PC-9 (cell line): ENCODE measurements at regions not wholly inside any gene's neighbourhood (a gene's known extent, or its start where the extent isn't known, plus 50 kb on each side); places are given as distances from the start of the nearest gene placed in this dataset.

ENCODE experiments used
- EZH2 ChIP-seq: fragments of 200-600 bp; sonication (generic); IDR thresholded peaks from 2 replicates; pipeline ENCODE4 v1.8.0; 2017; ENCODE audit warnings: antibody characterized with exemption, low read depth
- TF ChIP-seq, protein P1 (sequence below): fragments of 200-600 bp; sonication (generic); conservative IDR thresholded peaks from 2 replicates; pipeline ENCODE4 v1.6.1; 2017; ENCODE audit warnings: mixed run types, antibody characterized with exemption, mild to moderate bottlenecking, moderate library complexity

DNA sequence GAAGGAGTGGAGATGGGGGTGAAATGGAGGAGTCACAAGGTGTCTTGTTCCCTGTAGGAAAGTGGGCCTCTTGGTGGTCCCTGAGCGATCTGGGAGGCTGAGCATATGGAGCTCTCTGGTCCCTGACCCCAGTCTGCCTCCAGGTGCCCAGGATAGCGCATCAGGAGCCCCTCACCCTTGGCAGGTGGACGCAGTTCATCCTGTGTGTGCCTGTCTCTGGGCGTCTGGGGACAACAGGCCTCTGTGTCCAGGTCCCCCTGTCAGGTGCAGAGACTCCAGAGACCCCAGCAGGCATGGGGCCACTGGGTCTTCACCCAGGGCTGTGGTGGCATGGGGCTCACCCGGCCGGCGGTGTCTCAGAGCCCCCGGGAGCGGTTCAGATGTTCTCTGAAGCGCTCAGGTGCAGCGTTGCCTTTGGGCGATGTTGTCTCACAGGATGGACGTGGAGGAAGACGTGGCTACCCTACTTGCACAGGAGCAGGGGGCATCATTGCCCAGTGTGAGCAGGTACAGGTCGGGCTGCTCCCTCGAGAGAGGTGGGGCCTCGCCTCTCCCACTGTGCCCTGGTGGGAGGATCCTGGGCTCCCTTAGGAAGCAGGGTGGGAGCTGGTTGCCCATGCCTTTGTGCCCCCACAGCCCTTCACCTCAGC is 58.1 kb upstream of the TPM4 start:
- TF ChIP-seq, protein P1, sequence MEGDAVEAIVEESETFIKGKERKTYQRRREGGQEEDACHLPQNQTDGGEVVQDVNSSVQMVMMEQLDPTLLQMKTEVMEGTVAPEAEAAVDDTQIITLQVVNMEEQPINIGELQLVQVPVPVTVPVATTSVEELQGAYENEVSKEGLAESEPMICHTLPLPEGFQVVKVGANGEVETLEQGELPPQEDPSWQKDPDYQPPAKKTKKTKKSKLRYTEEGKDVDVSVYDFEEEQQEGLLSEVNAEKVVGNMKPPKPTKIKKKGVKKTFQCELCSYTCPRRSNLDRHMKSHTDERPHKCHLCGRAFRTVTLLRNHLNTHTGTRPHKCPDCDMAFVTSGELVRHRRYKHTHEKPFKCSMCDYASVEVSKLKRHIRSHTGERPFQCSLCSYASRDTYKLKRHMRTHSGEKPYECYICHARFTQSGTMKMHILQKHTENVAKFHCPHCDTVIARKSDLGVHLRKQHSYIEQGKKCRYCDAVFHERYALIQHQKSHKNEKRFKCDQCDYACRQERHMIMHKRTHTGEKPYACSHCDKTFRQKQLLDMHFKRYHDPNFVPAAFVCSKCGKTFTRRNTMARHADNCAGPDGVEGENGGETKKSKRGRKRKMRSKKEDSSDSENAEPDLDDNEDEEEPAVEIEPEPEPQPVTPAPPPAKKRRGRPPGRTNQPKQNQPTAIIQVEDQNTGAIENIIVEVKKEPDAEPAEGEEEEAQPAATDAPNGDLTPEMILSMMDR = no peak
- TF ChIP-seq EZH2 = no peak
